ENCODE measurements at regions not wholly inside any gene's neighbourhood (a gene's known extent, or its start where the extent isn't known, plus 50 kb on each side); places are given as distances from the start of the nearest gene placed in this dataset.
"Not testable (repeated sequence)": the region's sequence is repeated elsewhere in the genome, so short reads cannot be mapped to it uniquely, and the experiment has no call there.

- no peak for DNase-seq
Measured at GRCh38 chr5:124796495-124796894, 50.1 kb upstream of the ZNF608 start.

GRCh38 chr5:124797665-124798087 lies 51.2 kb upstream of the ZNF608 start:
- DNase-seq, result no peak

GRCh38 chr5:124798890-124799289 lies 52.5 kb upstream of the ZNF608 start:
- DNase-seq, result no peak

- DNase-seq, result no peak
Measured at GRCh38 chr5:124801551-124801950, 55.1 kb upstream of the ZNF608 start.

GRCh38 chr5:124803617-124804323 lies 57.3 kb upstream of the ZNF608 start:
- DNase-seq, result no peak

- no peak for DNase-seq
Measured at GRCh38 chr5:124806026-124806372, 59.6 kb upstream of the ZNF608 start.

- DNase-seq, result no peak
Measured at GRCh38 chr5:124806373-124807077, 60.1 kb upstream of the ZNF608 start.

GRCh38 chr5:124808842-124809268 lies 62.4 kb upstream of the ZNF608 start:
- no peak for DNase-seq

GRCh38 chr5:124810396-124811006 lies 64.1 kb upstream of the ZNF608 start:
- DNase-seq, result no peak

GRCh38 chr5:124812771-124813358 lies 66.4 kb upstream of the ZNF608 start:
- DNase-seq, result no peak

GRCh38 chr5:124816381-124816780 lies 69.9 kb upstream of the ZNF608 start:
- DNase-seq, result no peak

- no peak for DNase-seq
Measured at GRCh38 chr5:124819201-124819600, 72.8 kb upstream of the ZNF608 start.

- DNase-seq, result no peak
Measured at GRCh38 chr5:124822647-124823046, 76.2 kb upstream of the ZNF608 start.

- DNase-seq, result no peak
Measured at GRCh38 chr5:124823380-124823779, 76.9 kb upstream of the ZNF608 start.

- no peak for DNase-seq
Measured at GRCh38 chr5:124824637-124825158, 78.3 kb upstream of the ZNF608 start.

GRCh38 chr5:124825250-124825982 lies 79.0 kb upstream of the ZNF608 start:
- no peak for DNase-seq

- DNase-seq, result no peak
Measured at GRCh38 chr5:124825983-124826337, 79.5 kb upstream of the ZNF608 start.

GRCh38 chr5:124828731-124829234 lies 82.3 kb upstream of the ZNF608 start:
- no peak for DNase-seq

GRCh38 chr5:124831687-124832240 lies 85.3 kb upstream of the ZNF608 start:
- no peak for DNase-seq

GRCh38 chr5:124832510-124832909 lies 86.1 kb upstream of the ZNF608 start:
- no peak for DNase-seq

GRCh38 chr5:124836314-124836713 lies 89.9 kb upstream of the ZNF608 start:
- DNase-seq, result not testable (repeated sequence)

GRCh38 chr5:124839371-124839998 lies 93.0 kb upstream of the ZNF608 start:
- no peak for DNase-seq
